ENCODE measurements at regions not wholly inside any gene's neighbourhood (a gene's known extent, or its start where the extent isn't known, plus 50 kb on each side); places are given as distances from the start of the nearest gene placed in this dataset.

DNA sequence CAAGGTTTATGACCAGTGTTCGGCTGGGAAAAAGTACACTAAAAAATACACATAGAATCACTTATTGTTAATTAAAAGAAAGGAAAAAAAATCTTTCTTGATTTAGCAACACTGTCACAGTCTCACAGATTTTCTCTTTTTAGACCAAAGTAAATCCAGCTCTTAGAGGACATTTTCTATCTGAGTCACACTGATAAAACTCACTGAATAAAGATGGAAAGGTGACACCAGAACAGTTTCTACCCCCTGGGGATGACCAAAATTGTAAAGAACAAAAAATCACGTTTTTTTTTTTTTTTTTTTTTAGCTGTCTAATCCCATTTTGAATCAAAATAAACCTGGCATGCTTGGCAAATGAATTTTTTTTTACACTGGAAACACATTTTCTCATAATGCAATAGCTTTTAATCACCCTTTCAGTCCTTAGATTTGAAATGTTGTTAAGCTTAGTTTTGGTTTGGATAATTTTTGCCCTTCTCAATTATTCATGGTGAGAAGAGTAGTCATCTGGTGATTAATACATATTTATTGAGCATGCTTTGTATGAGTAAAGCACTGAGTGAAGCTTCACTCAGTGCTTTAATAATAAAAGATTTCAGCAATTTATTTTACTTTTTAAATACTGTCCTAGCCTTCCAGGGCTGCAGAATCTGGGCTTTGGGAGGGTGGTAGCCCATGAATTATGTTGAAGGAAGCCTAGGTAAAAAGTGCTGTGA is 886.3 kb downstream of the SLC4A3 start:
- no peak for DNase-seq

DNA sequence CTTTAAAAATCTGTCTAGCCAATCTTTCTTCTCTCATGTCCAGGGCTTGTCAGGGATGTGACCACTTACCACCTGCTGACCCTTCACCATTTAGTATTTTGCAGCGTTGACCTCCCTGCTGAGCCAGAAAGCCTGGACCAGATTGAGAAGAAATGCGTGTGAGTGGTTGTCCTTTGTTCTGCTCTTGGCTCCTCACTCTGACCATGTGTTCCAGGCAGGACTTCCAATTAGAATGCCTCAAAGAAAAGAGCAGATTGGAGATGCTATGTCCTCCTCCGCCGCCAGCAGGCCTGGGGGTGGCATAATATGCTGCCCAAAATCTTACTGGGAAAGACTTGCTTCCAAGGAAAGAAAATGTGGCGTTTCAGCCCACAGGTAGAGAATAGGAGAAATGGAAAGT is 894.1 kb downstream of the SLC4A3 start:
- no peak for DNase-seq

- no peak for DNase-seq
Observed at GRCh38 chr2:220528180-220528675, 900.8 kb downstream of the SLC4A3 start.

- DNase-seq: no peak
Observed at GRCh38 chr2:220531216-220531615, 903.8 kb downstream of the SLC4A3 start.

GRCh38 chr2:220533485-220533884 is 906.1 kb downstream of the SLC4A3 start:
- DNase-seq: peak; percentile 42

GRCh38 chr2:220539481-220539880 is 912.1 kb downstream of the SLC4A3 start:
- DNase-seq: no peak

GRCh38 chr2:220544049-220544448 is 916.6 kb downstream of the SLC4A3 start:
- DNase-seq: no peak

DNA sequence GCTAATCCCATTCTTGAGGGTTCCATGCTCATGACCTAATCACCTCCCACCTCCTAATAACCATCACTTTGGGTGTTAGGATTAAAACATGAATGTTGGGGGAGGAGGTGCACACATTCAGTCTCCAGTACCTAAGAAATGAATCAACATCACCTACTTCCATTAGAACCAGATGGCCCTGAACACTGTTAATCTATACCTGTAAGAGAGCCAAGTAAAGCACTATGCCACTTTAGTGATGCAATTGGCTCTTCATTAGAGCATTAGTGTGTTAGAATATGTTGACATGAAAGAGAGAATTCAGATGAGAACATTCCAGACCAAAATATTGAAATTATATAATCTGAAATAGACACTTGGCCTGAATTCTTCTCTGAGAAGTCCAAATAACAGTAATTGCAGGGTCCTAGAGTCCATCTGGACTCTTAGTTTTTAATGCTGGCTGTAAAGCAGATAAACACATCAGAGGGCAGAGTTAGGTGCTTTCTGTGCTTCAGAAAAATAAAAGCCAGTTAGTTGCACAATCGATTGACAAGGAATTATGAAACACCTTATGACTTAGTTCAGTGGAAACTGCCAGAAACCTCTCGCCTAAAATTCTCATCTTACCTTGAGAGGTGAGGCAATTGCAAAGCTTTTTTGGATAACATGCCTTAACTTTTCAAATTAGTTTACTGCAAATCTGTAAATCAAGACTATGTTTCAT is 923.7 kb downstream of the SLC4A3 start:
- no peak for DNase-seq

GRCh38 chr2:220552790-220553535 is 925.5 kb downstream of the SLC4A3 start:
- DNase-seq: no peak

- DNase-seq: no peak
Observed at GRCh38 chr2:220555961-220556630, 928.7 kb downstream of the SLC4A3 start.

GRCh38 chr2:220556658-220557057 is 929.2 kb downstream of the SLC4A3 start:
- no peak for DNase-seq

DNA sequence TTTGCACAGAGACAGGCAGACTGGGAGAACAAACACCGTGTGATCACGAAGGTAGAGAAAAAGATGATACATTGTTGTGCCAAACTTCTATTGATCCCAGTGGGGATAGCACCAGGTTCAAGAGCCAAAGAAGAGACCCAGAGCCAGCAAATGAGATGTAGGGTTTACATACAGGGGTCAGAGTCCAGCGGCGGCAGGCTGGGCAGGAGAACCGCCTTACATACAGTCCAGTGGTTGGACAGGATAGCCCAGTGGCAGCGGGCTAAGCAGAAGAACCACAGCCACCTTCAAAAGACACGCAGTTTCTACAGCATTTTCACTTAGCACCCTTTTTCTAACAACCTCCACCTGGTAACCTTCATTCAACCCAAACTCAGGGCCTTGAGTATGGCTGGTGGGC is 932.8 kb downstream of the SLC4A3 start:
- no peak for DNase-seq

GRCh38 chr2:220562375-220563140 is 935.1 kb downstream of the SLC4A3 start:
- no peak for DNase-seq

DNA sequence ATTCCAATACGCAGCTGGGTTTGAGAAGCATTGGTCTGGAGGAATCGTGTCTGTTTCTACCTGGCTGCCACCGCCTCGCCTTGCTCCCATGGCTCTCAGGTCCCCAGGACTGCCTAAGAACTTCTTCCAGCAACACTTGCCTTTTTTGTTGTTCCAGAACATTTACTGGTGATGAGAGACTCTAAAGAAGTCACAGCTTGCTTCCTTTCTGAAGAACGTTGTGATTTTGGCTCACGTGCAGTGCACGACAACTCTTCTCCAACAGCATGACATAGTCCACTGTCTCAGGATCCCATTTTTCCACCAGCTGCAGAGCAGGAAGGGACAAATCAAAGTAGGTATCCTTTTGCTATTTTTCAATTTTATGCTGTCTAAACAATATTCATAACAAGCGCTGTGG is 940.9 kb downstream of the SLC4A3 start:
- DNase-seq: no peak

DNA sequence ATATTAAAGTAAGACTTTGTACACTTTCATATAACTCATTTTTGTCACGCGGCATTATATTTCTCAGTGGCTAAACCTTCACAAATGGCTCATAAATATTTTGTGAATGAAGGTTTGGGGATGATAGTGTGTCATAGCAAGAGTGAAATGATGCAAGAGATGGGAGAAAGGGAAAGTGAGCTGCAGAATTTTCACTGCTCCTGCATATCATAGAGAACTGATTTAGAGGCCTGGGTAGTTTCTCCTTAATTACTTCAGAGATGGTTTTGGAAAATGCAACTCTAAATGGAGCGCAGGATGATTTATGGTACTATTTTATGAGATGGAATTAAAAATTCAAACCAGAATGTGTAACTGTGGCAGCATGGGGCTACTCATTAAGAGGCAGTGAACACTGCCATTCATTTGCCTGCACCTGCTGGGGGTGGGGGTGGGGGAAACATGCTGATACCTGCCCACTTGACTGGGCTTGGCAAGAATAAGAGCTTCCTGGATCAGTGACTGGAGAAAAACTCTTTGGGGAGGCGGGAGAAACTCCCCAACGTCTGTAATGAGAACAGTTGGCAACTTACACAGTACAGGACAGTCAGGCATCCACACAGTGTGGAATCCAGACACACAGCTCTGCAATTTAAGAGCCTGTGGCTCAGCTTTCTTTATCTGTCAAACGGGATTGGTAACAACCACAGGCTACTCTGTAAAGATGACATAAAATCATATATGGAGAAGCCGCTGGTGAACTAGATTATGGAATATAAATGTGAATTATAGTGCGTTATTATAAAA is 941.9 kb downstream of the SLC4A3 start:
- DNase-seq: no peak

DNA sequence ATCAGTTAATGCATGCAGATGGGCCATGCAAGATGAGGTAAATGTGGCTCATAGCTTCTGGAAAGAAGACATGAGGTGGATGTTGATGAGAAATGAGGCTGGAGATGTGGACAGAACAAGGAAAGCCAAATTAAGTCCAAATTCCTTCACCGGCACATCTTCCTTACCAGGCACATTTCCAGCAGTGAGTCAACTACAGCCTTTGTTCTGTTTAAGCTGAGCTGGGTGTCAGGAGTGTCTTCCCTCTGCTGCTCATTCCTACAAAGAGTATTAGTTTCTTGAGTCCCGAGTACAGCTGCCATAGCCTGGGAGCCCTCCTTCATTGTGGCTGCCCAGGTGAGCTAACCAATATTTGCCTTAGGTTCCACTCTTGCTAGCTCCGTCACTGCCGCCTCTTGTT is 945.0 kb downstream of the SLC4A3 start:
- no peak for DNase-seq

DNA sequence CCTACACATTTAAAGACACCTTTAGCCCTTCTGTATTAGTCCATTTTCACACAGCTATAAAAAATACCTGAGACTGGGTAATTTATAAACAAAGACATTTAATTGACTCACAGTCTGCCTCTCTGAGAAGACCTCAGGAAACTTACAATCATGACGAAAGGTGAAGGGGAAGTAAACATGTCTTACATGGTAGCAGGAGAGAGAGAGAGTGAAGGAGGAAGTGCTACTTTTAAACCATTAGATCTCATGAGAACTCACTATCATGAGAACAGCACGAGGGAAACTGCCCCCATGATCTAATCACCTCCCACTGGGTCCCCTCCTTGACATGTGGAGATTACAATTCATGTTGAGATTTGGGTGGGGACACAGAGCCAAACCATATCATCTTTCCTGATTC is 946.6 kb downstream of the SLC4A3 start:
- no peak for DNase-seq

DNA sequence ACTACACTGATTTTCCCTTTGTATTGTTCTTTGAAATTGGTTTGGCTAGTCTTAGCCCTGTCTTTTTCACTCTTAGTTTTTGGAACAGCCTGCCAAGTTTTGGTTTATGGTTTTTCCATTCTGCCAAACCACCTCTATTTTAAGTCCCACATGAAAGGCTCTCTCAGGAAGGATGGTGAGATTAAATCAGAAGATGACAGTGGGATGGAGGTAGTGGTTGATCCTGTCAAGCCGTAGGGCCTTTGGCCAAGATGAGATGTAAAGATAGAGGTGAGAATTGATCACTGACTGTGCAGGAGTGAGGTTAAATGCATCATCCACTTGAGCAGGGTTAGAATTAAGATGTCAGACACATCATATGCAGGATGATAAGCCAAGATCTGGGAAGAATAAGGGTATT is 948.5 kb downstream of the SLC4A3 start:
- no peak for DNase-seq

DNA sequence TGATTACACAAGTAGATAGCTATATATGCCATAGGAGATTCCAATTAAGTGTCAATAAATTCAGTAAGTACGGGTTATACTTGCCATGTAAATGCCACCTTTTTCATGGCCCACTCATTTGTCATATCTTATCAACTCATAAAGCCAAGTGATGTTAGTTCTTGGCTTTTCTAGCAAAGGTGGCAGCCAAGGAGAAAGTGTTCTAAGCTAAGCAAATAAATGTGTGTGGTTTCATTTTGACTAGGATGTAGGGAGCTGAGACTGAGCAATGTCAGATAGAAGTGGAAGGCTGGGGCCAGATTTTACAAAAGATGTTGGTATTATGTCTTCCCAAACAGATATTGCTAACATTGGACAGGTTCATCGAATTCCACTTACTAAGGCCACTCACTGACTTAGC is 952.0 kb downstream of the SLC4A3 start:
- no peak for DNase-seq

DNA sequence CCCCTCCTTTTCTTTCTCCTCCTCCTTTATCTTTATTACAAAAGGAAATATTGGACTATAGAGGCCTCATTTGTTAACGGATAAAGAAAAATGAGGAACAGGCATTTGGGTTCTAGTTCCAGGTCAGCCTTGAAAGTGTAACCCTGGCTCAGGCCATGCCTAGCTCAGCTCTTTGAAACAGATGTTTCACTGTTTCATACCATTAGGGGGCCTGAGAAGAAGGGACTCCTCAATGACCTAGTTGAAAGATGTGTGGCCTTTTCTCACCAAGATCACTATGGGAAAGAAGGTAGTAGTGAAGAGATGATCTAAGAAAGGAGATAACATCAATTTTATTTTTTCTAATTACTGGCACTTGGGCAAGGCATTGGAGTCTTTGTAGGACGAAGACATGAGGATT is 952.7 kb downstream of the SLC4A3 start:
- no peak for DNase-seq

GRCh38 chr2:220583725-220584124 is 956.3 kb downstream of the SLC4A3 start:
- no peak for DNase-seq

GRCh38 chr2:220585241-220585640 is 957.8 kb downstream of the SLC4A3 start:
- no peak for DNase-seq
